IMR-90 (cell line): ENCODE measurements at regions not wholly inside any gene's neighbourhood (a gene's known extent, or its start where the extent isn't known, plus 50 kb on each side); places are given as distances from the start of the nearest gene placed in this dataset.

Source experiments
- ATAC-seq: fragments of 200-7000 bp; cut with Tn5 transposase; 2 replicates; pipeline ENCODE4 v1.9.1; 2020; ENCODE audit warnings: low read depth, mild to moderate bottlenecking, moderate library complexity
- BruUV-seq: library from RNA; stranded (reverse); fragments of 400-500 nt; replicated peaks from 2 replicates; lab custom pipeline; 2021; lab: Mats Ljungman, UMichigan
- CTCF ChIA-PET: fragments of 300-600 bp; formaldehyde crosslinking; extraction: SDS; loops from one replicate; lab custom pipeline; 2021; ENCODE audit warnings: antibody characterized with exemption; lab: Yijun Ruan, JAX
- POLR2A ChIA-PET: fragments of 300-600 bp; sonication (Branson Sonifier 250); formaldehyde crosslinking; loops from one replicate; lab custom pipeline; 2022; ENCODE audit warnings: antibody characterized with exemption; ENCODE audit not compliant: unreplicated experiment; lab: Charles Lee
- DNase-seq: peaks from one replicate; pipeline ENCODE4 v3.0.0; 2013
- H2AFZ ChIP-seq: replicated peaks from 2 replicates; pipeline ENCODE3; 2013; ENCODE audit warnings: low read length, mild to moderate bottlenecking; ENCODE audit not compliant: poor library complexity
- H2AK5ac ChIP-seq: 2 replicates; pipeline ENCODE4 v1.6.1; 2013; ENCODE audit warnings: low read depth, low read length, inconsistent platforms
- H2AK9ac ChIP-seq: replicated peaks from 2 replicates; pipeline ENCODE3; 2013; ENCODE audit warnings: mild to moderate bottlenecking, low read depth, low read length, moderate library complexity; ENCODE audit not compliant: poor library complexity
- H2BK120ac ChIP-seq: 2 replicates; pipeline ENCODE4 v1.6.1; 2013; ENCODE audit warnings: low read depth, low read length, inconsistent platforms
- H2BK15ac ChIP-seq: 3 replicates; pipeline ENCODE4 v1.6.1; 2013; ENCODE audit warnings: low read depth, low read length, inconsistent platforms
- H2BK20ac ChIP-seq: 2 replicates; pipeline ENCODE4 v1.6.1; 2013; ENCODE audit warnings: low read depth, mild to moderate bottlenecking, inconsistent platforms, low read length, moderate library complexity
- H2BK5ac ChIP-seq: 2 replicates; pipeline ENCODE4 v1.6.1; 2013; ENCODE audit warnings: mild to moderate bottlenecking, low read depth, low read length, inconsistent platforms; ENCODE audit not compliant: poor library complexity, severe bottlenecking
- H3K14ac ChIP-seq: replicated peaks from 2 replicates; pipeline ENCODE4 v1.6.1; 2013; ENCODE audit warnings: low read depth, low read length, inconsistent platforms
- H3K18ac ChIP-seq: 2 replicates; pipeline ENCODE4 v1.6.1; 2013; ENCODE audit warnings: low read depth, low read length, control low read depth
- H3K23ac ChIP-seq: 2 replicates; pipeline ENCODE4 v1.6.1; 2013; ENCODE audit warnings: low read depth, low read length, inconsistent platforms
- H3K27ac ChIP-seq: 2 replicates; pipeline ENCODE4 v1.5.1; 2013; ENCODE audit warnings: mild to moderate bottlenecking, control low read depth, low read length; ENCODE audit not compliant: insufficient read depth
- H3K27me3 ChIP-seq: 2 replicates; pipeline ENCODE4 v1.6.1; 2013; ENCODE audit warnings: low read length; ENCODE audit not compliant: control insufficient read depth, insufficient read depth
- H3K36me3 ChIP-seq: 2 replicates; pipeline ENCODE4 v1.6.1; 2013; ENCODE audit warnings: low read length, mixed read lengths; ENCODE audit not compliant: control insufficient read depth, insufficient read depth
- H3K4ac ChIP-seq: 2 replicates; pipeline ENCODE4 v1.6.1; 2013; ENCODE audit warnings: low read depth, low read length, inconsistent platforms
- H3K4me1 ChIP-seq: 2 replicates; pipeline ENCODE4 v1.6.1; 2013; ENCODE audit warnings: low read length, mixed read lengths; ENCODE audit not compliant: control insufficient read depth, insufficient read depth
- H3K4me2 ChIP-seq: 2 replicates; pipeline ENCODE4 v1.6.1; 2013; ENCODE audit warnings: low read depth, mild to moderate bottlenecking, control low read depth, low read length, moderate library complexity
- H3K4me3 ChIP-seq: 2 replicates; pipeline ENCODE4 v1.5.1; 2013; ENCODE audit warnings: low read depth, mild to moderate bottlenecking, control low read depth, low read length, moderate library complexity; ENCODE audit not compliant: insufficient read depth
- H3K56ac ChIP-seq: 2 replicates; pipeline ENCODE4 v1.6.1; 2013; ENCODE audit warnings: low read length, inconsistent platforms; ENCODE audit not compliant: insufficient read depth; ENCODE audit errors: extremely low read depth
- H3K79me1 ChIP-seq, 2 experiments: 2 replicates each; pipeline ENCODE4 v1.6.1; 2013; ENCODE audit warnings: low read length in 2 of 2, inconsistent platforms in 1 of 2, low read depth in 1 of 2
- H3K9ac ChIP-seq: 2 replicates; pipeline ENCODE4 v1.6.1; 2013; ENCODE audit warnings: low read depth, low read length, control low read depth
- H3K9me1 ChIP-seq: 2 replicates; pipeline ENCODE4 v1.6.1; 2013; ENCODE audit warnings: low read length, inconsistent platforms; ENCODE audit not compliant: insufficient read depth
- H3K9me3 ChIP-seq: 2 replicates; pipeline ENCODE4 v1.6.1; 2013; ENCODE audit warnings: low read length; ENCODE audit not compliant: control insufficient read depth, insufficient read depth
- H4K20me1 ChIP-seq: 2 replicates; pipeline ENCODE4 v1.6.1; 2013; ENCODE audit warnings: low read length, inconsistent platforms; ENCODE audit not compliant: insufficient read depth
- H4K5ac ChIP-seq: 2 replicates; pipeline ENCODE4 v1.6.1; 2013; ENCODE audit warnings: mild to moderate bottlenecking, low read depth, low read length, control low read depth
- H4K8ac ChIP-seq, 2 experiments: 2 replicates each; pipeline ENCODE4 v1.6.1; 2013; ENCODE audit warnings: low read depth in 2 of 2, low read length in 2 of 2, control low read depth in 1 of 2, inconsistent platforms in 1 of 2
- H4K91ac ChIP-seq: 2 replicates; pipeline ENCODE4 v1.6.1; 2013; ENCODE audit warnings: low read depth, low read length, inconsistent platforms; ENCODE audit not compliant: insufficient read depth
- BHLHE40 ChIP-seq: fragments of 150-350 bp; IDR thresholded peaks from 2 replicates; pipeline ENCODE4 v1.6.1; 2016; ENCODE audit warnings: mild to moderate bottlenecking, low read depth, low read length
- CEBPB ChIP-seq: IDR thresholded peaks from 2 replicates; pipeline ENCODE4 v1.6.1; 2012; ENCODE audit warnings: low read depth, low read length, improper control_type of control experiment
- CHD1 ChIP-seq: IDR thresholded peaks from 2 replicates; pipeline ENCODE4 v1.6.1; 2012; ENCODE audit warnings: low read depth, low read length, improper control_type of control experiment
- FOS ChIP-seq: fragments of 150-350 bp; IDR thresholded peaks from 2 replicates; pipeline ENCODE4 v1.6.1; 2016; ENCODE audit warnings: low read depth, low read length
- MAFK ChIP-seq: IDR thresholded peaks from 2 replicates; pipeline ENCODE4 v1.6.1; 2012; ENCODE audit warnings: low read depth, low read length, improper control_type of control experiment
- MXI1 ChIP-seq: IDR thresholded peaks from 2 replicates; pipeline ENCODE4 v1.6.1; 2012; ENCODE audit warnings: low read depth, mild to moderate bottlenecking, low read length, moderate library complexity, borderline replicate concordance
- NFE2L2 ChIP-seq: fragments of 150-350 bp; IDR thresholded peaks from 2 replicates; pipeline ENCODE4 v1.6.1; 2016; ENCODE audit warnings: low read depth, mild to moderate bottlenecking, low read length
- RCOR1 ChIP-seq: IDR thresholded peaks from 2 replicates; pipeline ENCODE4 v1.6.1; 2012; ENCODE audit warnings: mild to moderate bottlenecking, low read length, improper control_type of control experiment; ENCODE audit not compliant: insufficient replicate concordance
- WGBS, 2 experiments: methylation state at CpG; one replicate each; pipeline versions ENCODE4 v1.1.5 to v1.1.7; 2013; ENCODE audit warnings: missing lambda C conversion rate in 2 of 2; ENCODE audit not compliant: insufficient read length in 1 of 2; ENCODE audit errors: extremely low coverage in 2 of 2; 5-methylcytosine and 5-hydroxymethylcytosine counted together
- dilution Hi-C: fragments of 300-500 bp; cut with HindIII; formaldehyde crosslinking; loops from one replicate; pipeline ENCODE4 v1.14.3; 2018; ENCODE audit warnings: low sequenced_read_pairs; ENCODE audit not compliant: unreplicated experiment
- in situ Hi-C: fragments of 300-500 bp; cut with MboI; formaldehyde crosslinking; loops from 3 replicates; pipeline ENCODE4 v1.14.3; 2019; ENCODE audit warnings: low sequenced_read_pairs, inconsistent platforms, mixed read lengths
- intact Hi-C: fragments of 100-400 bp; cut with micrococcal nuclease; formaldehyde crosslinking; loops from 2 replicates; pipeline ENCODE4 v1.10.0; 2022
- TF ChIP-seq, protein P1 (sequence below): fragments of 150-350 bp; IDR thresholded peaks from 2 replicates; pipeline ENCODE4 v1.6.1; 2017; ENCODE audit warnings: mild to moderate bottlenecking, antibody characterized with exemption, low read length, low read depth

DNA sequence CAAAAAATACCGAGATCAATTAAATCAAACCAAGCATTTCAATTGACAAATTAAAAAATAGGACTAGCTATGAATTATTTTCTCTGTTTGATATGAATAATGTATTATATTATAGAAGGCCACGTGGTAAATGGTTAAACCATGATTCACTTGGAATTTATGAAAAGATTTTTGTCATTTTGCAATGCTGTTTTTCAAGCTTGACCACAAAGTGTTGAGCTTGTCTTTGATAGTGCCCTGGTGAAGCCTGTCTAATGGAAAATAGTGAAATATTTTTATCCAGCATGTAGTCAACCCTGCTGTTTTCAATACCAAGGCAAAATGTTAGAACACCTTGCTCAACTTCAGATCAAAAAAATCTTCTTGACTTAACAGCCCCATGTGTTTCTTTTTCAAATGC lies 288.0 kb upstream of the PRMT6 start:
- intact Hi-C loops (no loop called here), in situ Hi-C loops (no loop called here), dilution Hi-C loops (no loop called here)
- H4K91ac ChIP-seq: no peak overlapping the region
- H2BK20ac ChIP-seq: no peak overlapping the region
- no peak overlapping the region for H3K4ac ChIP-seq
- no TSS peak for BruUV-seq
- ChIA-PET POLR2A (no interaction called here), CTCF (interaction anchor here (0.6 kb wide), 1 partner anchor 9 kb away, joined by 3 read pairs; no protein-coding TSS in a partner anchor)
- peaks cover 2% of the 10 kb centered on the region; the same call in 1 of the 2 replicates for H3K9me3 ChIP-seq
- H4K8ac ChIP-seq: no peak overlapping the region
- H3K27me3 ChIP-seq: no peaks in the 10 kb centered on the region
- no peak overlapping the region for H2BK15ac ChIP-seq
- H3K4me3 ChIP-seq: no peak overlapping the region
- H3K23ac ChIP-seq: no peak overlapping the region
- no peak overlapping the region for H4K5ac ChIP-seq
- H3K18ac ChIP-seq: no peak overlapping the region
- no peak overlapping the region for H3K56ac ChIP-seq
- H2AK5ac ChIP-seq: no peak overlapping the region
- no peak overlapping the region for H2BK120ac ChIP-seq
- WGBS, 2 experiments: 0% methylated on average over 1 of the region's 2 CpGs; no CpG with 5 or more reads in 1 of the 2 experiments
- TF ChIP-seq, protein P1, sequence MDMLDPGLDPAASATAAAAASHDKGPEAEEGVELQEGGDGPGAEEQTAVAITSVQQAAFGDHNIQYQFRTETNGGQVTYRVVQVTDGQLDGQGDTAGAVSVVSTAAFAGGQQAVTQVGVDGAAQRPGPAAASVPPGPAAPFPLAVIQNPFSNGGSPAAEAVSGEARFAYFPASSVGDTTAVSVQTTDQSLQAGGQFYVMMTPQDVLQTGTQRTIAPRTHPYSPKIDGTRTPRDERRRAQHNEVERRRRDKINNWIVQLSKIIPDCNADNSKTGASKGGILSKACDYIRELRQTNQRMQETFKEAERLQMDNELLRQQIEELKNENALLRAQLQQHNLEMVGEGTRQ: no peak
- TF ChIP-seq RCOR1 (no peak), BHLHE40 (no peak), CHD1 (no peak), FOS (no peak), CEBPB (no peak), NFE2L2 (no peak), MAFK (no peak), MXI1 (no peak)
- H2AFZ ChIP-seq: no peak overlapping the region
- H3K9me1 ChIP-seq: no peaks in the 10 kb centered on the region
- H4K20me1 ChIP-seq: no peaks in the 10 kb centered on the region
- no peaks in the 10 kb centered on the region for H3K4me1 ChIP-seq
- H3K9ac ChIP-seq: no peak overlapping the region
- DNase-seq: no peak
- H3K79me1 ChIP-seq: no peaks in the 10 kb centered on the region
- no peak for ATAC-seq
- no peak overlapping the region for H3K14ac ChIP-seq
- H3K4me2 ChIP-seq: no peak overlapping the region
- H3K27ac ChIP-seq: no peak overlapping the region
- no peak overlapping the region for H2BK5ac ChIP-seq
- H2AK9ac ChIP-seq: no peak overlapping the region
- no peaks in the 10 kb centered on the region for H3K36me3 ChIP-seq
